ENCODE measurements at regions not wholly inside any gene's neighbourhood (a gene's known extent, or its start where the extent isn't known, plus 50 kb on each side); places are given as distances from the start of the nearest gene placed in this dataset.
"Not testable (repeated sequence)": the region's sequence is repeated elsewhere in the genome, so short reads cannot be mapped to it uniquely, and the experiment has no call there.

- no peak for DNase-seq (ENCODE audit: low read depth in 3 of 3, low spot score in 2 of 3)
These were observed 136.7 kb upstream of the FBXO33 start for GRCh38 chr14:39568809-39569538.

- no peak for DNase-seq (ENCODE audit: low read depth in 3 of 3, low spot score in 2 of 3)
These were observed 134.6 kb upstream of the FBXO33 start for GRCh38 chr14:39566795-39567194.

GRCh38 chr14:39563361-39563760, 131.1 kb upstream of the FBXO33 start:
- DNase-seq (ENCODE audit: low read depth in 3 of 3, low spot score in 2 of 3): no peak

- DNase-seq (ENCODE audit: low read depth in 3 of 3, low spot score in 2 of 3): no peak
These were observed 129.9 kb upstream of the FBXO33 start for GRCh38 chr14:39562175-39562574.

GRCh38 chr14:39558525-39558924, 126.3 kb upstream of the FBXO33 start:
- no peak for DNase-seq (ENCODE audit: low read depth in 3 of 3, low spot score in 2 of 3)

- no peak for DNase-seq (ENCODE audit: low read depth in 3 of 3, low spot score in 2 of 3)
These were observed 123.5 kb upstream of the FBXO33 start for GRCh38 chr14:39555749-39556148.

GRCh38 chr14:39554576-39554975, 122.3 kb upstream of the FBXO33 start:
- peak; percentile 25 to 36 (median 31) for DNase-seq (ENCODE audit: low read depth in 3 of 3, low spot score in 2 of 3)

- no peak for DNase-seq (ENCODE audit: low read depth in 3 of 3, low spot score in 2 of 3)
These were observed 116.1 kb upstream of the FBXO33 start for GRCh38 chr14:39548358-39548757.

- no peak for DNase-seq (ENCODE audit: low read depth in 3 of 3, low spot score in 2 of 3)
These were observed 115.6 kb upstream of the FBXO33 start for GRCh38 chr14:39547845-39548244.

- DNase-seq (ENCODE audit: low read depth in 3 of 3, low spot score in 2 of 3): no peak
These were observed 73.6 kb upstream of the FBXO33 start for GRCh38 chr14:39505812-39506211.

GRCh38 chr14:39500253-39500652, 68.0 kb upstream of the FBXO33 start:
- DNase-seq (ENCODE audit: low read depth in 3 of 3, low spot score in 2 of 3): no peak

- no peak for DNase-seq (ENCODE audit: low read depth in 3 of 3, low spot score in 2 of 3)
These were observed 67.3 kb upstream of the FBXO33 start for GRCh38 chr14:39499514-39499913.

GRCh38 chr14:39497677-39498076, 65.4 kb upstream of the FBXO33 start:
- not testable (repeated sequence) for DNase-seq (ENCODE audit: low read depth in 3 of 3, low spot score in 2 of 3)

GRCh38 chr14:39492267-39492666, 60.0 kb upstream of the FBXO33 start:
- no peak for DNase-seq (ENCODE audit: low read depth in 3 of 3, low spot score in 2 of 3)

GRCh38 chr14:39491134-39491571, 58.9 kb upstream of the FBXO33 start:
- peak; percentile 29 to 45 (median 40) for DNase-seq (ENCODE audit: low read depth in 3 of 3, low spot score in 2 of 3)

GRCh38 chr14:39488600-39488999, 56.4 kb upstream of the FBXO33 start:
- DNase-seq (ENCODE audit: low read depth in 3 of 3, low spot score in 2 of 3): no peak

GRCh38 chr14:39483682-39484081, 51.4 kb upstream of the FBXO33 start:
- no peak for DNase-seq (ENCODE audit: low read depth in 3 of 3, low spot score in 2 of 3)

Data from right renal cortex interstitium (tissue), 3 donors.